Lung (tissue), 11 donors: ENCODE measurements at regions not wholly inside any gene's neighbourhood (a gene's known extent, or its start where the extent isn't known, plus 50 kb on each side); places are given as distances from the start of the nearest gene placed in this dataset.
A peak's percentile ranks its signal among the peaks of the same experiment; 100 is the strongest.

Experiments used
- ATAC-seq: fragments of 200-7000 bp; cut with Tn5 transposase; one replicate; pipeline ENCODE4 v1.9.1; 2020; ENCODE audit warnings: moderate number of reproducible peaks; ENCODE audit not compliant: insufficient read depth, low FRiP score
- DNase-seq, 3 donors: peaks; one replicate each; pipeline ENCODE4 v3.0.0-alpha.2; 2013 to 2017
- H3K27ac ChIP-seq, 2 donors: one replicate each; pipeline ENCODE4 v1.5.1; 2013; ENCODE audit warnings: mild to moderate bottlenecking in 2 of 2, moderate library complexity in 2 of 2, control low read depth in 1 of 2, inconsistent platforms in 1 of 2, low read depth in 1 of 2, low read length in 1 of 2
- H3K27me3 ChIP-seq, 3 donors: one replicate each; pipeline ENCODE4 v1.5.1; 2013; ENCODE audit warnings: low read length in 2 of 3; ENCODE audit not compliant: control insufficient read depth in 3 of 3, insufficient read depth in 3 of 3
- H3K36me3 ChIP-seq, 4 donors: one replicate each; pipeline ENCODE4 v1.5.1; 2013; ENCODE audit warnings: low read length in 4 of 4, mild to moderate bottlenecking in 1 of 4, moderate library complexity in 1 of 4; ENCODE audit not compliant: control insufficient read depth in 4 of 4, insufficient read depth in 4 of 4
- H3K4me1 ChIP-seq, 5 donors: one replicate each; pipeline ENCODE4 v1.5.1; 2013; ENCODE audit warnings: low read length in 5 of 5, mild to moderate bottlenecking in 2 of 5, moderate library complexity in 1 of 5; ENCODE audit not compliant: control insufficient read depth in 5 of 5, insufficient read depth in 5 of 5
- H3K4me3 ChIP-seq: one replicate; pipeline ENCODE4 v1.5.1; 2013; ENCODE audit warnings: mild to moderate bottlenecking, control low read depth, moderate library complexity
- H3K9ac ChIP-seq, 2 donors: one replicate each; pipeline ENCODE4 v1.5.1; 2013; ENCODE audit warnings: low read length in 2 of 2, control low read depth in 1 of 2; ENCODE audit not compliant: insufficient read depth in 1 of 2
- H3K9me3 ChIP-seq, 4 donors: one replicate each; pipeline ENCODE4 v1.5.1; 2013; ENCODE audit warnings: low read length in 3 of 4, mild to moderate bottlenecking in 1 of 4, moderate library complexity in 1 of 4; ENCODE audit not compliant: control insufficient read depth in 4 of 4, insufficient read depth in 3 of 4
- CTCF ChIP-seq: IDR thresholded peaks from 2 replicates; pipeline ENCODE4 v1.5.1; 2012; ENCODE audit warnings: mild to moderate bottlenecking; ENCODE audit errors: control extremely low read depth, extremely low read depth
- WGBS, 2 donors: extraction: QIAGEN DNeasy Blood & Tissue Kit; methylation state at CpG; one replicate each; pipeline ENCODE4 v1.1.7; 2013; 5-methylcytosine and 5-hydroxymethylcytosine counted together
- donor health status: control.
- donor health status: control.
- donor health status: Bipolar disorder and iron deficiency.
- donor health status: healthy.
- donor health status: DM: yes; HTN: yes; CAD: no.

GRCh38 chr12:25796523-25797000 is 161.9 kb upstream of the RASSF8 start:
- 60 to 69% methylated on average over 2 of the region's 2 CpGs for WGBS, 2 donors
- H3K27ac ChIP-seq = no peak overlapping the region
- H3K27me3 ChIP-seq = no peaks in the 10 kb centered on the region
- no peak overlapping the region for H3K4me3 ChIP-seq
- no peak for TF ChIP-seq CTCF
- no peaks in the 10 kb centered on the region for H3K9me3 ChIP-seq
- ATAC-seq = no peak
- H3K9ac ChIP-seq = no peak overlapping the region
- H3K36me3 ChIP-seq = no peaks in the 10 kb centered on the region
- H3K4me1 ChIP-seq = peaks cover 0 to 7% (median 0%) of the 10 kb centered on the region in 5 donors
- peak; percentile 23 to 49 (median 31) for DNase-seq

DNA sequence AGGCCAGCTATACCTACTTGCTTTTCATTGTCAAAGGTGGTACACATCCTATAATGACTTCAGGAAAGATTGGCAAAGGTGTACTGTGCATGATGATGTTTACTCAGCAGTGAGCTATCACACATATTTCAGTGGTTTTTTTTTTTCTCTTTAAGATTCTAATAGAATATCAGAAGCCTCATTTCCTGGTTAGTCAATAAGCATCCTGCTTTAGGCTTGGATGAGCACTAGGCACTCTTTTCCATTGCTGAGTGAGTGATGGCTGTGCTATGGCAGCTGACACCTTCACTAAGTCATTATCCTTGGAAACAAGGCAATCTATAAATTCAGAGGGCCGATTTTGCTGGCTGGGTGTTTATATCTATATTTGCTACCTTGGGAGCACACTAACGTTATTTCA is 161.1 kb upstream of the RASSF8 start:
- H3K9me3 ChIP-seq = no peaks in the 10 kb centered on the region
- H3K27ac ChIP-seq = no peak overlapping the region
- no peaks in the 10 kb centered on the region for H3K27me3 ChIP-seq
- WGBS, 2 donors = 79 to 85% methylated on average over 2 of the region's 2 CpGs
- no peak overlapping the region for H3K9ac ChIP-seq
- no peak for ATAC-seq
- no peaks in the 10 kb centered on the region for H3K36me3 ChIP-seq
- TF ChIP-seq CTCF = no peak
- H3K4me3 ChIP-seq = no peak overlapping the region
- no peak for DNase-seq
- peaks cover 0 to 9% (median 0%) of the 10 kb centered on the region in 5 donors for H3K4me1 ChIP-seq

DNA sequence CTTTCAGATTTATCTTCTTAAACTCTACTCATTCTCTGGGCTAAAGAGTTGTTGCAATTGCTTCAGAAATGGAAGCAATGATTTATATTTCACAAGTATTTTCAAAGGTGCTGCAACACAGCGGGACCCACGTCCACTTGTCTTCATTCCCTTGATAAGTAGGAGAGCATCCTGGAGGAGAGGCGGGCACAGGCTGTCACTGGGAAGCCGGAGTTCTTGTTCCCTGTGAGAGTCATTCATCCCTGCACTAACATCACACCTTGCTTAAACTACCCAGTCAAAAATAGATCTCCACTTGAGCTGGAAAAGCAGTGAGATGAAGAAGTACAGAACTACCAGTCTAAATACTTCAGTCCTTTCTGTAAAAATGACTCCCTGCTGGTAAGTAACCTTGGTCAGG is 160.5 kb upstream of the RASSF8 start:
- Histone ChIP-seq H3K9ac (no peak overlapping the region), H3K27me3 (no peaks in the 10 kb centered on the region), H3K4me3 (no peak overlapping the region), H3K27ac (no peak overlapping the region), H3K9me3 (no peaks in the 10 kb centered on the region), H3K36me3 (no peaks in the 10 kb centered on the region), H3K4me1 (peaks cover 0 to 9% (median 0%) of the 10 kb centered on the region in 5 donors)
- no peak for ATAC-seq
- 87 to 90% methylated on average over 4 of the region's 4 CpGs for WGBS, 2 donors
- DNase-seq = no peak
- TF ChIP-seq CTCF = no peak

GRCh38 chr12:25800101-25800500 is 158.4 kb upstream of the RASSF8 start:
- DNase-seq (no peak), ATAC-seq (no peak)
- Histone ChIP-seq H3K9me3 (no peaks in the 10 kb centered on the region), H3K9ac (no peak overlapping the region), H3K27ac (no peak overlapping the region), H3K27me3 (no peaks in the 10 kb centered on the region), H3K4me3 (no peak overlapping the region), H3K4me1 (peaks cover 0 to 9% (median 0%) of the 10 kb centered on the region in 5 donors), H3K36me3 (no peaks in the 10 kb centered on the region)
- no peak for TF ChIP-seq CTCF
- WGBS, 2 donors = 97 to 100% methylated on average over 1 of the region's 1 CpG
